ENCODE measurements at regions not wholly inside any gene's neighbourhood (a gene's known extent, or its start where the extent isn't known, plus 50 kb on each side); places are given as distances from the start of the nearest gene placed in this dataset.

- H4K20me1 ChIP-seq (ENCODE audit: insufficient read depth, low read length, poor library complexity, severe bottlenecking), result no peaks in the 10 kb centered on the region
- no peaks in the 10 kb centered on the region for H3K79me2 ChIP-seq (ENCODE audit: insufficient read depth, low read length)
- H3F3A ChIP-seq (ENCODE audit: low read depth), result no peaks in the 10 kb centered on the region
- no peaks in the 10 kb centered on the region for H3K36me3 ChIP-seq (ENCODE audit: insufficient read depth, low read length)
- TF ChIP-seq EZH2phosphoT487 (IDR thresholded peaks at IDR 0.05; ENCODE audit: borderline replicate concordance), result no peak
- TF ChIP-seq, protein P1, sequence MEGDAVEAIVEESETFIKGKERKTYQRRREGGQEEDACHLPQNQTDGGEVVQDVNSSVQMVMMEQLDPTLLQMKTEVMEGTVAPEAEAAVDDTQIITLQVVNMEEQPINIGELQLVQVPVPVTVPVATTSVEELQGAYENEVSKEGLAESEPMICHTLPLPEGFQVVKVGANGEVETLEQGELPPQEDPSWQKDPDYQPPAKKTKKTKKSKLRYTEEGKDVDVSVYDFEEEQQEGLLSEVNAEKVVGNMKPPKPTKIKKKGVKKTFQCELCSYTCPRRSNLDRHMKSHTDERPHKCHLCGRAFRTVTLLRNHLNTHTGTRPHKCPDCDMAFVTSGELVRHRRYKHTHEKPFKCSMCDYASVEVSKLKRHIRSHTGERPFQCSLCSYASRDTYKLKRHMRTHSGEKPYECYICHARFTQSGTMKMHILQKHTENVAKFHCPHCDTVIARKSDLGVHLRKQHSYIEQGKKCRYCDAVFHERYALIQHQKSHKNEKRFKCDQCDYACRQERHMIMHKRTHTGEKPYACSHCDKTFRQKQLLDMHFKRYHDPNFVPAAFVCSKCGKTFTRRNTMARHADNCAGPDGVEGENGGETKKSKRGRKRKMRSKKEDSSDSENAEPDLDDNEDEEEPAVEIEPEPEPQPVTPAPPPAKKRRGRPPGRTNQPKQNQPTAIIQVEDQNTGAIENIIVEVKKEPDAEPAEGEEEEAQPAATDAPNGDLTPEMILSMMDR (conservative IDR thresholded peaks at IDR 0.05; ENCODE audit: low read length), result no peak
- no peaks in the 10 kb centered on the region for H3K4me1 ChIP-seq (ENCODE audit: insufficient read depth, low read length, poor library complexity, severe bottlenecking)
- no peak overlapping the region for H2AFZ ChIP-seq (ENCODE audit: low read length)
- no peaks in the 10 kb centered on the region for H3K9me3 ChIP-seq (ENCODE audit: insufficient read depth, low read depth, low read length)
- H3K27me3 ChIP-seq (ENCODE audit: insufficient read depth, low read length, poor library complexity, severe bottlenecking), result no peaks in the 10 kb centered on the region
- no peak overlapping the region for H3K9ac ChIP-seq (ENCODE audit: low read depth, low read length, poor library complexity, severe bottlenecking)
- no peaks in the 10 kb centered on the region for H3K9me2 ChIP-seq (replicated peaks; ENCODE audit: low read depth, low read length)
- H3K4me2 ChIP-seq (ENCODE audit: low read depth, low read length, poor library complexity, severe bottlenecking), result no peak overlapping the region
- no peak overlapping the region for H3K4me3 ChIP-seq (ENCODE audit: low read length, poor library complexity, severe bottlenecking)
Observed at GRCh38 chr16:9185381-9185780, 93.9 kb downstream of the HAPSTR1 start.

DNA sequence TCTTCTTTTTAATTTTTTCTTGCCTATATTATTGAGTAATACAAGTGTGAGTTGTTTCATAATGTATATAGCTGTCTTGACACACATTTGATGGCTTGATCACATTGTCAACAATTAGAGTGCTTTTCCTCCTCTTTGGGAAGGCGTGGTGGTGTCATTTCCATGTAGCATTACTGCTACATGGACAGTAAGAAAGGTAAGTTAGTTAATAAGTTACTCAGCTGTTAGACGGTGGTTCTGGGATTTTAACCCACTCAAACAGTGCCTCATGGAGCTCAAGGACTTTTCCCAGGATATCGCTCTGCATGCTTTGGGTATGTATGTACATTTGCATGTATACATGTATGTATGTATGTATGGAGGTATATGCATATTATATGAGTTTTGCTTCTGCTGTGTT is 94.6 kb downstream of the HAPSTR1 start:
- no peak for TF ChIP-seq EZH2phosphoT487 (IDR thresholded peaks at IDR 0.05; ENCODE audit: borderline replicate concordance)
- TF ChIP-seq, protein P1 (conservative IDR thresholded peaks at IDR 0.05; ENCODE audit: low read length), result no peak
- H3K9ac ChIP-seq (ENCODE audit: low read depth, low read length, poor library complexity, severe bottlenecking), result no peak overlapping the region
- no peak overlapping the region for H3K4me2 ChIP-seq (ENCODE audit: low read depth, low read length, poor library complexity, severe bottlenecking)
- H3K9me3 ChIP-seq (ENCODE audit: insufficient read depth, low read depth, low read length), result no peaks in the 10 kb centered on the region
- no peaks in the 10 kb centered on the region for H3K79me2 ChIP-seq (ENCODE audit: insufficient read depth, low read length)
- H3K27me3 ChIP-seq (ENCODE audit: insufficient read depth, low read length, poor library complexity, severe bottlenecking), result no peaks in the 10 kb centered on the region
- H3K36me3 ChIP-seq (ENCODE audit: insufficient read depth, low read length), result no peaks in the 10 kb centered on the region
- H3K4me1 ChIP-seq (ENCODE audit: insufficient read depth, low read length, poor library complexity, severe bottlenecking), result no peaks in the 10 kb centered on the region
- H3F3A ChIP-seq (ENCODE audit: low read depth), result no peaks in the 10 kb centered on the region
- H2AFZ ChIP-seq (ENCODE audit: low read length), result no peak overlapping the region
- H3K9me2 ChIP-seq (replicated peaks; ENCODE audit: low read depth, low read length), result no peaks in the 10 kb centered on the region
- H4K20me1 ChIP-seq (ENCODE audit: insufficient read depth, low read length, poor library complexity, severe bottlenecking), result no peaks in the 10 kb centered on the region
- H3K4me3 ChIP-seq (ENCODE audit: low read length, poor library complexity, severe bottlenecking), result no peak overlapping the region

DNA sequence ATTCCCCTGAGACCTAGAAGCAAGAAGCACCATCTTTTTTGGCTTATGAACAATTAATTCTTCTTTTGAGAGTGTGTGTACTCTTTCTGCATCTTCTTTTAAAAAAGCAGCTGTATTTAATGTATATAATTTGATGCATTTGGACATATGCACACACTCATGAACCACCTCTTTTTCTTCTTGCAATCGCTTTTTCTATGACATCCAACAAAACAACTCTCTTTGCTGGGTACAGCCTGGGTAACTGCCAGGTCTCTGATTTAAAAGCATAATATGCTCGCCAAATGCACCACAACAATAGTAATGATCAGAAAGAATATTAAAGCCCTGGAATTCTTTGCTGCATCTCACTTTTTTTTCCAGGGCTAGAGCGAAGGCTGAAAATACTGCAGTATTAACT is 97.3 kb downstream of the HAPSTR1 start:
- TF ChIP-seq, protein P1 (conservative IDR thresholded peaks at IDR 0.05; ENCODE audit: low read length), result no peak
- TF ChIP-seq EZH2phosphoT487 (IDR thresholded peaks at IDR 0.05; ENCODE audit: borderline replicate concordance), result no peak
- Histone ChIP-seq H3K9me3 (ENCODE audit: insufficient read depth, low read depth, low read length) (no peaks in the 10 kb centered on the region), H3K4me2 (ENCODE audit: low read depth, low read length, poor library complexity, severe bottlenecking) (no peak overlapping the region)

More for the DNA sequence above, 97.3 kb downstream of the HAPSTR1 start:
- Histone ChIP-seq H3K27me3 (ENCODE audit: insufficient read depth, low read length, poor library complexity, severe bottlenecking) (no peaks in the 10 kb centered on the region), H3K36me3 (ENCODE audit: insufficient read depth, low read length) (no peaks in the 10 kb centered on the region), H3K9me2 (replicated peaks; ENCODE audit: low read depth, low read length) (no peaks in the 10 kb centered on the region), H3K4me3 (ENCODE audit: low read length, poor library complexity, severe bottlenecking) (no peak overlapping the region), H3K79me2 (ENCODE audit: insufficient read depth, low read length) (no peaks in the 10 kb centered on the region), H3F3A (ENCODE audit: low read depth) (no peaks in the 10 kb centered on the region), H3K4me1 (ENCODE audit: insufficient read depth, low read length, poor library complexity, severe bottlenecking) (no peaks in the 10 kb centered on the region), H4K20me1 (ENCODE audit: insufficient read depth, low read length, poor library complexity, severe bottlenecking) (no peaks in the 10 kb centered on the region), H3K9ac (ENCODE audit: low read depth, low read length, poor library complexity, severe bottlenecking) (no peak overlapping the region), H2AFZ (ENCODE audit: low read length) (no peak overlapping the region)
